Colonic mucosa (tissue), 4 donors: ENCODE measurements at regions not wholly inside any gene's neighbourhood (a gene's known extent, or its start where the extent isn't known, plus 50 kb on each side); places are given as distances from the start of the nearest gene placed in this dataset.

Experiments
- DNase-seq: peaks from one replicate; pipeline ENCODE4 v3.0.0-alpha.2; 2020
- H3K27ac ChIP-seq: fragments of 200-600 bp; one replicate; pipeline ENCODE4 v1.8.0; 2021
- H3K27me3 ChIP-seq: fragments of 200-600 bp; one replicate; pipeline ENCODE4 v1.8.0; 2021
- H3K36me3 ChIP-seq: fragments of 200-600 bp; one replicate; pipeline ENCODE4 v1.8.0; 2021
- H3K4me1 ChIP-seq: fragments of 200-600 bp; one replicate; pipeline ENCODE4 v1.8.0; 2021; ENCODE audit warnings: mild to moderate bottlenecking
- H3K4me3 ChIP-seq: fragments of 200-600 bp; one replicate; pipeline ENCODE4 v1.8.0; 2021
- H3K9ac ChIP-seq, 2 donors: one replicate each; pipeline ENCODE4 v1.7.0; 2013; ENCODE audit warnings: control low read depth in 2 of 2, low read depth in 2 of 2, low read length in 2 of 2
- H3K9me3 ChIP-seq: fragments of 200-600 bp; one replicate; pipeline ENCODE4 v1.8.0; 2021
- CTCF ChIP-seq: fragments of 200-600 bp; IDR thresholded peaks from one replicate; pipeline ENCODE4 v1.8.0; 2022; ENCODE audit warnings: antibody characterized with exemption, mild to moderate bottlenecking
- intact Hi-C: fragments of 100-400 bp; cut with DNase I; formaldehyde crosslinking; loops from one replicate; pipeline ENCODE4 v1.14.1; 2022
- donor health status: healthy.
- donor health status: DM: no; HTN: no; CAD: no.
- donor health status: DM: no; HTN: no; CAD: no.

DNA sequence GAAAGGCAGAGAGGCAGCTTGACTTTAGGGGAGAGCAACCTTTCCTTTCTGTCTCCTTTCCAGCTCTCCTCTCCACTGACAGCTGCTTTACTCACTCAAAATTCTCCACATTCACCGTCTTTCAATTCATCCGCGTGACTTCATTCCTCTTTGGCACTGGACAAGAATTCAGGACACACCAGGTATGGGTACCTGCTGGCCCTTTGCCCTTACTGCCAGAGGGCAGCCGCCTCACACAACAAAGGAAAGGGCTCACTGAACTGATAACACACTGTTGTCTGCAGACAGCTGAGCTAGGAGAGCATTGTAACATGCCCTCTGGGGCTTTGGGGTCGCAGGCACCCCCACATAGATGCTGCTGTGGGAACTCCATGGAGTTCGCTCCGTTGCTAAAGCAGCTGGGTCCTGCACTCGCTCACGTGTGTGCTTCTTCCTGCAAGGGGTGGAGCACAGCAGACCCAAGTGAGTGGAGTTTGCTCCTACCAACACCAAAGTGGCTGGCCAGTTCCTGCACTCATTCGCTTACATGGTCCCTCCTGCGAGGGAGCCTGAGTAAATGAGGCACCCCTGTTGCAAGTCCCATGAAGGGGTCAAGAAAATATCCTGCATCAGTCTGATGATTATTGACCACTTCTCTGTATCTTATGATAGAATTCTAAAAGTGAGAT lies 79.0 kb upstream of the SGO1 start:
- no peak overlapping the region for H3K4me3 ChIP-seq
- no peak for TF ChIP-seq CTCF
- no peaks in the 10 kb centered on the region for H3K9me3 ChIP-seq
- no peak for DNase-seq
- no peak overlapping the region for H3K27ac ChIP-seq
- no peaks in the 10 kb centered on the region for H3K4me1 ChIP-seq
- no peaks in the 10 kb centered on the region for H3K27me3 ChIP-seq
- H3K9ac ChIP-seq: no peak overlapping the region
- intact Hi-C loops: no loop called here
- H3K36me3 ChIP-seq: no peaks in the 10 kb centered on the region

DNA sequence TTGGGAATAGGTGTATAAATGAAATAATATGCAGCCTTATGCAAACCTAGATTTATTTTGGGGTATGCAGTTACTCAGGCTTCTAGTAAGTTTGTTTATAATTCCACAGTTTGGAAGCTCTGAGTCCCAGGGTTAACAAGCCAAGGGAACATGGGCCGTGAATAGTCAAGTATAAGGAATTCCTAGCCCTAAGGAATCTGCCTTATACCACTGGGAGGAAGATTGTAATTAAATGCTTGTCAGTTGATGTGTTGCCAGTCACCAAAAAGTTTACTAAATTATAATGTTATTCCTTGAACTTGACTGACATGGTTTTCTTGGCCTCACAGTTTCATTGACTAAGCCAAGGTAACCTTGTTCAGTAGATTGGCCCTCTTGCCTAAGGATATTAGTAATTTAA lies 72.4 kb upstream of the SGO1 start:
- TF ChIP-seq CTCF: no peak
- no peaks in the 10 kb centered on the region for H3K27me3 ChIP-seq
- DNase-seq: no peak
- no peak overlapping the region for H3K9ac ChIP-seq
- H3K4me3 ChIP-seq: no peak overlapping the region
- H3K27ac ChIP-seq: no peak overlapping the region
- intact Hi-C loops: no loop called here
- no peaks in the 10 kb centered on the region for H3K36me3 ChIP-seq
- H3K9me3 ChIP-seq: no peaks in the 10 kb centered on the region
- H3K4me1 ChIP-seq: no peaks in the 10 kb centered on the region

- Histone ChIP-seq H3K4me3 (no peak overlapping the region), H3K36me3 (no peaks in the 10 kb centered on the region), H3K9ac (no peak overlapping the region), H3K4me1 (no peaks in the 10 kb centered on the region), H3K9me3 (no peaks in the 10 kb centered on the region), H3K27ac (no peak overlapping the region), H3K27me3 (no peaks in the 10 kb centered on the region)
- no peak for TF ChIP-seq CTCF
- intact Hi-C loops: no loop called here
- no peak for DNase-seq
These were observed 70.1 kb upstream of the SGO1 start for GRCh38 chr3:20256144-20256543.

- H3K27ac ChIP-seq: no peak overlapping the region
- no peak for DNase-seq
- no peaks in the 10 kb centered on the region for H3K27me3 ChIP-seq
- H3K9me3 ChIP-seq: no peaks in the 10 kb centered on the region
- no peaks in the 10 kb centered on the region for H3K4me1 ChIP-seq
- H3K4me3 ChIP-seq: no peak overlapping the region
- H3K9ac ChIP-seq: no peak overlapping the region
- TF ChIP-seq CTCF: no peak
- intact Hi-C loops: no loop called here
- no peaks in the 10 kb centered on the region for H3K36me3 ChIP-seq
These were observed 68.5 kb upstream of the SGO1 start for GRCh38 chr3:20254268-20255117.

DNA sequence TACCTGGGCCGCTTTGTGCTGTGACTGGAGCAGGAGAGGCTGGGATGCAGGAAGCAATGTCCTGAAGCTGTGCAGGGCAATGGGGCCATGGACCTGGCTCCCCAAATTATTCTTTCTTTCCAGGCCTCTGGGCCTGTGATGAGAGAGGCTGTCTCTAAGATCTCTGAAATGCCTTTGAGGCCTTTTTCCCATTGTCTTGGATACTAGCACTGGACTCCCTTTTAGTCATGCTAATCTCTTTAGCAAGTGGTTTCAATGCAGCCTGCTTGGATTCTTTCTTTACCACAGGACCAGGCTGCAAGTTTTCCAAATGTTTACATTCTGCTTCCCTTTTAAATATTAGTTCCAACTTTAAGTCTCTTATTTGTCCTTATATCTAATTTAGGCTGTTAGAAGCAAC lies 64.8 kb upstream of the SGO1 start:
- no peak for TF ChIP-seq CTCF
- DNase-seq: no peak
- Histone ChIP-seq H3K4me1 (no peaks in the 10 kb centered on the region), H3K4me3 (no peak overlapping the region), H3K27ac (no peak overlapping the region), H3K9me3 (no peaks in the 10 kb centered on the region), H3K9ac (no peak overlapping the region), H3K27me3 (no peaks in the 10 kb centered on the region), H3K36me3 (no peaks in the 10 kb centered on the region)
- intact Hi-C loops: no loop called here
